NOMO-1 (cell line): ENCODE measurements at regions not wholly inside any gene's neighbourhood (a gene's known extent, or its start where the extent isn't known, plus 50 kb on each side); places are given as distances from the start of the nearest gene placed in this dataset.

Experiments used
- DNase-seq, 2 experiments: peaks; one replicate each; lab custom pipeline; 2025; ENCODE audit not compliant: unreplicated experiment in 2 of 2; lab: John Stamatoyannopoulos, UW

GRCh38 chr1:194167956-194168640 lies 981.7 kb upstream of the B3GALT2 start:
- DNase-seq = no peak

GRCh38 chr1:194164755-194165154 lies 978.3 kb upstream of the B3GALT2 start:
- DNase-seq = no peak

GRCh38 chr1:194161591-194161990 lies 975.2 kb upstream of the B3GALT2 start:
- DNase-seq = no peak

GRCh38 chr1:194159941-194160340 lies 973.5 kb upstream of the B3GALT2 start:
- DNase-seq = no peak

- DNase-seq = no peak
These were observed 969.5 kb upstream of the B3GALT2 start for GRCh38 chr1:194155962-194156361.

GRCh38 chr1:194151056-194151455 lies 964.6 kb upstream of the B3GALT2 start:
- no peak for DNase-seq

GRCh38 chr1:194150242-194150641 lies 963.8 kb upstream of the B3GALT2 start:
- DNase-seq = no peak

GRCh38 chr1:194133152-194133551 lies 946.7 kb upstream of the B3GALT2 start:
- no peak for DNase-seq

GRCh38 chr1:194118086-194118485 lies 931.7 kb upstream of the B3GALT2 start:
- DNase-seq = no peak

- no peak for DNase-seq
These were observed 931.2 kb upstream of the B3GALT2 start for GRCh38 chr1:194117582-194117981.

GRCh38 chr1:194114288-194114687 lies 927.9 kb upstream of the B3GALT2 start:
- DNase-seq = no peak

- DNase-seq = no peak
These were observed 919.0 kb upstream of the B3GALT2 start for GRCh38 chr1:194105381-194105780.

- no peak for DNase-seq
These were observed 917.9 kb upstream of the B3GALT2 start for GRCh38 chr1:194104247-194104844.

GRCh38 chr1:194103516-194104246 lies 917.3 kb upstream of the B3GALT2 start:
- DNase-seq = no peak

- DNase-seq = no peak
These were observed 916.7 kb upstream of the B3GALT2 start for GRCh38 chr1:194103101-194103500.

GRCh38 chr1:194102607-194103006 lies 916.2 kb upstream of the B3GALT2 start:
- DNase-seq = no peak

- DNase-seq = no peak
These were observed 898.3 kb upstream of the B3GALT2 start for GRCh38 chr1:194084755-194085154.

- no peak for DNase-seq
These were observed 895.0 kb upstream of the B3GALT2 start for GRCh38 chr1:194081444-194081843.

- DNase-seq = no peak
These were observed 894.4 kb upstream of the B3GALT2 start for GRCh38 chr1:194080826-194081225.

- no peak for DNase-seq
These were observed 892.4 kb upstream of the B3GALT2 start for GRCh38 chr1:194078765-194079164.

- DNase-seq = no peak
These were observed 890.2 kb upstream of the B3GALT2 start for GRCh38 chr1:194076646-194077045.

GRCh38 chr1:194073833-194074232 lies 887.4 kb upstream of the B3GALT2 start:
- no peak for DNase-seq
